Spleen (tissue), 7 donors: ENCODE measurements at regions not wholly inside any gene's neighbourhood (a gene's known extent, or its start where the extent isn't known, plus 50 kb on each side); places are given as distances from the start of the nearest gene placed in this dataset.

Source experiments
- POLR2A ChIP-seq, 3 donors: fragments of 450-650 bp; IDR thresholded peaks; one replicate each; pipeline ENCODE4 v1.5.1; 2017; ENCODE audit warnings: antibody characterized with exemption in 3 of 3, mild to moderate bottlenecking in 1 of 3
- POLR2AphosphoS5 ChIP-seq, 3 donors: sonication (generic); formaldehyde crosslinking; IDR thresholded peaks; one replicate each; pipeline ENCODE4 v1.5.1; 2017; ENCODE audit warnings: antibody characterized with exemption in 3 of 3
- TF ChIP-seq, protein P1 (sequence below), 11 experiments: fragments of 200-600 bp in 7 of 11; fragments of 450-650 bp in 4 of 11; sonication (generic) in 4 of 11; IDR thresholded peaks in 8 of 11; conservative IDR thresholded peaks in 3 of 11; 1 replicate in 7 of 11; 2 replicates in 4 of 11; pipeline versions ENCODE4 v1.4.0 to v1.8.0; 2016 to 2021; ENCODE audit warnings: antibody characterized with exemption in 11 of 11, inconsistent platforms in 4 of 11, mild to moderate bottlenecking in 1 of 11
- donor health status: DM: no; HTN: no; CAD: no; lungs with moderate emphysema.
- donor health status: DM: no; HTN: no; CAD: no.
- donor health status: DM: no; HTN: no; CAD: no.

DNA sequence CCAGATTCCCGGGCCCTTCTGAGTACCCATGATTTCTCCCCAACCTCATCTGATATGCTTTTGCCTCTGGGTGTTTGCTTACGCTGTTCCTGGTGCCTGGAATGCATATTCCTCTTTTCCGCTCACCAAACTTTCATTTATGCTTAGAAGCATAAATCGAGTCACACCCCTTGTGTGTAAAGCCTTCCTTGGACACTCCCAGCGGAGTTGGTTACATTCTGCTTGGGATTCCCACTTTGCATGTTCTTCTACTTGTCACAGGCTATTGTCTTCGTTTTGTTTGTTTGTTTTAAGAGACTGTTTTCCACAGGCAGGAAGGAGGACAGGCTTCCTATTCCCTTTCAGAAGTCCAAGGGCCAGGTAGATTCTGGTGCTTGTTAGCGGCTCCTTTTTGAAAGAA lies 76.5 kb downstream of the SEC61B start:
- TF ChIP-seq, protein P1, sequence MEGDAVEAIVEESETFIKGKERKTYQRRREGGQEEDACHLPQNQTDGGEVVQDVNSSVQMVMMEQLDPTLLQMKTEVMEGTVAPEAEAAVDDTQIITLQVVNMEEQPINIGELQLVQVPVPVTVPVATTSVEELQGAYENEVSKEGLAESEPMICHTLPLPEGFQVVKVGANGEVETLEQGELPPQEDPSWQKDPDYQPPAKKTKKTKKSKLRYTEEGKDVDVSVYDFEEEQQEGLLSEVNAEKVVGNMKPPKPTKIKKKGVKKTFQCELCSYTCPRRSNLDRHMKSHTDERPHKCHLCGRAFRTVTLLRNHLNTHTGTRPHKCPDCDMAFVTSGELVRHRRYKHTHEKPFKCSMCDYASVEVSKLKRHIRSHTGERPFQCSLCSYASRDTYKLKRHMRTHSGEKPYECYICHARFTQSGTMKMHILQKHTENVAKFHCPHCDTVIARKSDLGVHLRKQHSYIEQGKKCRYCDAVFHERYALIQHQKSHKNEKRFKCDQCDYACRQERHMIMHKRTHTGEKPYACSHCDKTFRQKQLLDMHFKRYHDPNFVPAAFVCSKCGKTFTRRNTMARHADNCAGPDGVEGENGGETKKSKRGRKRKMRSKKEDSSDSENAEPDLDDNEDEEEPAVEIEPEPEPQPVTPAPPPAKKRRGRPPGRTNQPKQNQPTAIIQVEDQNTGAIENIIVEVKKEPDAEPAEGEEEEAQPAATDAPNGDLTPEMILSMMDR (IDR thresholded peaks at IDR 0.05 in 8 of 11, conservative IDR thresholded peaks at IDR 0.05 in 3 of 11) = no peak
- TF ChIP-seq POLR2AphosphoS5 (IDR thresholded peaks at IDR 0.05) = no peak
- no peak for TF ChIP-seq POLR2A (IDR thresholded peaks at IDR 0.05)
